ENCODE measurements at regions not wholly inside any gene's neighbourhood (a gene's known extent, or its start where the extent isn't known, plus 50 kb on each side); places are given as distances from the start of the nearest gene placed in this dataset.

- no peak for DNase-seq
- TF ChIP-seq CTCF (IDR thresholded peaks at IDR 0.05) (no peak), POLR2A (IDR thresholded peaks at IDR 0.05) (no peak)
- peaks cover 0 to 5% (median 0%) of the 10 kb centered on the region in 4 donors for H3K9me3 ChIP-seq
- H3K4me1 ChIP-seq = no peaks in the 10 kb centered on the region
- no peaks in the 10 kb centered on the region for H3K36me3 ChIP-seq
- H3K4me3 ChIP-seq = no peak overlapping the region
- no peak overlapping the region for H3K27ac ChIP-seq
- H3K27me3 ChIP-seq = no peaks in the 10 kb centered on the region
Measured at GRCh38 chr12:114936148-114937079, 252.4 kb upstream of the TBX3 start.

- Histone ChIP-seq H3K27me3 (no peaks in the 10 kb centered on the region), H3K36me3 (no peaks in the 10 kb centered on the region), H3K4me1 (no peaks in the 10 kb centered on the region), H3K4me3 (no peak overlapping the region), H3K27ac (no peak overlapping the region), H3K9me3 (peaks cover 0 to 5% (median 0%) of the 10 kb centered on the region in 4 donors)
- no peak for DNase-seq
- TF ChIP-seq POLR2A (IDR thresholded peaks at IDR 0.05) (no peak), CTCF (IDR thresholded peaks at IDR 0.05) (peak in 3 of 6 experiments; percentile 31 to 41 (median 40))
Measured at GRCh38 chr12:114935658-114936057, 251.7 kb upstream of the TBX3 start.

- peaks cover 0 to 5% (median 0%) of the 10 kb centered on the region in 4 donors for H3K9me3 ChIP-seq
- H3K27ac ChIP-seq = no peak overlapping the region
- H3K36me3 ChIP-seq = no peaks in the 10 kb centered on the region
- no peaks in the 10 kb centered on the region for H3K4me1 ChIP-seq
- no peaks in the 10 kb centered on the region for H3K27me3 ChIP-seq
- TF ChIP-seq CTCF (IDR thresholded peaks at IDR 0.05) (no peak), POLR2A (IDR thresholded peaks at IDR 0.05) (no peak)
- DNase-seq = no peak
- H3K4me3 ChIP-seq = no peak overlapping the region
Measured at GRCh38 chr12:114933428-114934160, 249.6 kb upstream of the TBX3 start.

- TF ChIP-seq POLR2A (IDR thresholded peaks at IDR 0.05) (no peak), CTCF (IDR thresholded peaks at IDR 0.05) (no peak)
- no peak overlapping the region for H3K27ac ChIP-seq
- no peak for DNase-seq
- H3K4me1 ChIP-seq = no peaks in the 10 kb centered on the region
- H3K36me3 ChIP-seq = no peaks in the 10 kb centered on the region
- no peaks in the 10 kb centered on the region for H3K9me3 ChIP-seq
- no peaks in the 10 kb centered on the region for H3K27me3 ChIP-seq
- H3K4me3 ChIP-seq = no peak overlapping the region
Measured at GRCh38 chr12:114932806-114933205, 248.8 kb upstream of the TBX3 start.

- Histone ChIP-seq H3K4me3 (no peak overlapping the region), H3K27ac (no peak overlapping the region), H3K4me1 (no peaks in the 10 kb centered on the region), H3K9me3 (no peaks in the 10 kb centered on the region), H3K27me3 (no peaks in the 10 kb centered on the region), H3K36me3 (no peaks in the 10 kb centered on the region)
- no peak for DNase-seq
- TF ChIP-seq CTCF (IDR thresholded peaks at IDR 0.05) (no peak), POLR2A (IDR thresholded peaks at IDR 0.05) (no peak)
Measured at GRCh38 chr12:114931025-114931424, 247.1 kb upstream of the TBX3 start.

Data from Peyer's patch (tissue), 4 donors.